Fibroblast of upper back skin (primary cell): ENCODE measurements at regions not wholly inside any gene's neighbourhood (a gene's known extent, or its start where the extent isn't known, plus 50 kb on each side); places are given as distances from the start of the nearest gene placed in this dataset.
"Not testable (repeated sequence)": the region's sequence is repeated elsewhere in the genome, so short reads cannot be mapped to it uniquely, and the experiment has no call there.

Experiments
- DNase-seq: peaks from one replicate; pipeline ENCODE4 v3.0.0-alpha.2; 2013

DNA sequence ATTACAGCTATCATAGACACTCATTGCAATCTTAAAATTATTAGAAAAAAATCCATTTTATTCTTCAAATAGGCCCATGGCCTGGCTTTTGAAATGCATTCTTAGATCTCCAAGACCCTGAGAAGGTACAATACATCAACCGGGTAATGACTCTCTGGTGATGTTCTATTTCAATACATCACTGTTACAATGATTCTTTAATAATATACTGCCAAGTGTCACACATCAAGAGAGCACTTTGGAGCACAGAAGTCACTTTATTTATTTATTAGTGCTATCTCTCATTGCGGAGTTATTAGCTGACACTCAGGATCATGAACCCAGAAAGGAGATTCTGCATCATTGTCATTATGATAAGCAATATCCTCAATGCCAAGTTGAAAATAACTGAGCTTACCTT, 748.5 kb upstream of the MBL2 start:
- no peak for DNase-seq

- DNase-seq: no peak
Measured at GRCh38 chr10:53508197-53508596, 735.6 kb upstream of the MBL2 start.

GRCh38 chr10:53504492-53504891, 731.9 kb upstream of the MBL2 start:
- DNase-seq: not testable (repeated sequence)

DNA sequence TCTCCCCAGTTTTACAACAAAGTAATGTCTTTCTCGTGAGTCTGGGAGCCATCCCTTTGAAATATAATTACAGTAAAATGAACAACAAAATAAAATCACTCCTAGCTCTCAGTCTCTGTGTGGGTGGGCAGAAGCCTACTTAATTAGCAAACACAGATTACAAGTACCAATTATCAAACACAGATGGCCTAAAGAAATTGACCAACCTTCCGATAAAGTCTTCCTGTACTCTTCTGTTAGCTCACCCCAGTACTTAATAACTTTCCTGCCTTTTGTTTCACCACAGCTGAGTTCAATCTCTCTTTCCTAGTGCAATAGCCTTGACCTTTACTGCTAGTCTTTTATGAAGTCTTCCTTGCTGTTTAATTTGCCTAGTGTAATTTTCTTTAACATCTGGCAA, 719.2 kb upstream of the MBL2 start:
- no peak for DNase-seq

GRCh38 chr10:53490553-53490952, 718.0 kb upstream of the MBL2 start:
- DNase-seq: no peak

DNA sequence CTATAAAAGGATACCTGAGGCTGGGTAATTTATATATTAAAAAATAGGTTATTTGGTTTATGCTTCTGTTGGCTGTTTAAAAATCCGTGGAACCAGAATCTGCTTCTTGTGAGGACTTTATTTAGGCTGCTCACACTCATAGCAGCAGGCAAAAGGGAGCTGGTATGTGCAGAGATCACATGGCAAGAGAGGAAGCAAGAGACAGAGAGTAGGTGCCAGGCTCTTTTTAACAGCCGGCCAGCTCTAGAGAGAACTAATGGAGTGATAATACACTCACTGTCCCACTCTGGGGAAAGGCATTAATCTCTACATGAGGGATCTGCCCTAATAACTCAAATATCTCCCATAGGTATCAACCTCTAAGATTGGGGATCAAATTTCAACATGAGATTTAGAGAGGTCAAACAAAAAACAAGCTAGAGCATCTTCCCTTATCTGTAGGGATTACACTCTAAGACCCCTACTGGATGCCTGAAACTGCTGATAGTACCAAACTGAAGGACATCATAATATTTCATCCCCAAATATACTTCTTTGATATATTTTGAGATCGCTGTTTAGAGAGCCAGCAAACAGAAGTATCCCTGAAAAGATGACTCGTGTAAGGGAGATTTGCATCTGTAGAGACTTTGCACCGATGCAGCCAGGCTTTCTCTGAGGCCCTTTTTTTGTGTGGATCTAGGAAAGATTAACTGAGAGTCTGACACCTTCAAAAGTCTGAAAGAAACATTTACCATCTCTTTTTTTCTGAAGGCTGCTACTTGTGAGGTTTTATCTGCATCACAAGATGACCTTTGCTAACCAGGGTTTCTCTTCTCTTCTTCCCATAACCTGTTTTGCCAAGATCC, 717.0 kb upstream of the MBL2 start:
- DNase-seq: no peak

GRCh38 chr10:53487019-53487983, 714.7 kb upstream of the MBL2 start:
- no peak for DNase-seq

DNA sequence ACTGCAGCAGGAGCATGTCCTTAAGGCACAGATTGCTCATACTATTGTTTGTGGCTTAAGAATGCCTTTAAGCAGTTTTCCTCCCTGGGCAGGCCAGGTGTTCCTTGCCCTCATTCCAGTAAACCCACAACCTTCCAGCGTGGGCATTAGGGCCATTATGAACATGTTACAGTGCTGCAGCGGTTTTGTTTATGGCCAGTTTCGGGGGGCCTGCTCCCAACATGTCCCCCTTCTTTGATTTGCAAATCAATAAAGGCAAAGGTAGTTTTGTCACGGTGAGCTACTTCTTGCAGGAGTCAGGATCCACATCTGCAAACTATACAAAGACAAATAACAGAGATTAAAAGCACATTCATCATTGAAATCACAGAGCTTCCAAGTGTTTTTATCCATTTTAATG, 712.8 kb upstream of the MBL2 start:
- not testable (repeated sequence) for DNase-seq

GRCh38 chr10:53479365-53479764, 706.8 kb upstream of the MBL2 start:
- DNase-seq: no peak

- DNase-seq: no peak
Measured at GRCh38 chr10:53477313-53477675, 704.7 kb upstream of the MBL2 start.

- DNase-seq: no peak
Measured at GRCh38 chr10:53476650-53477312, 704.2 kb upstream of the MBL2 start.

DNA sequence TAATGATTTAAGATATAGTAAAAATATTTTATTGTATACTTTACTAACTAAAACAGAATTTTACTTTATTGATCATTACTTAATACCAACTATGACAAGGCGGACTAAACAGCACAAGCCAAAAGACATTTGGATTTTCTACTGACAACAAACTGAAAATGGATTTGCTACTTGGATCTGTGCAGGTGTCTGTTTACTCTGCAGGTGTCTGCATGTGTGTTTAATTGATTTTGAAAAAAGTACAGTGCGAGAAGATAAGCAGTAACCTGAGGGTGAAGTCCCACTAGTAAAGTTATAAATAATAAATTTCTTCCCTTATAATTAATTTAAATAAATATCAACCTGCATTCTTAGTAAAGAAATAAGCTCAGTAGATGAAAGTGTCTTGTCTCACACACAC, 696.8 kb upstream of the MBL2 start:
- no peak for DNase-seq

DNA sequence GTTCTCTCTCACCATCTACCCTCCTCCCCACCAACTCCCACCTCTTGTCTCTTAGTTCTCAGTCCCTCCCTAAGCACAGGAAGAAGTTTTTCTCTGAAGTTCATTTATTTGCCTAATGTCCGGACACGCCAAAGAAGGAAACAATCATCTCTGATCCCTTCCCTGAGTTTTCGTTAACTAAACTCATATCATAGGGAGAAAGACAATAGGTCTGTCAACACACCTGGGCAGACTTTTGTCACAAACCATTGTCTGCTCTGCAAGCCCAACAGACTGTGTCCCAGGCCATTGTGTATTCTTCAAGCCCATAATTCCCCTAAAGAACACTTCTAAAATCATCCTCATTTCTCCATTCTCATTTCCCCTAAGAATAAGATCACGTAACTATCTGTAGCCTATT, 691.0 kb upstream of the MBL2 start:
- DNase-seq: no peak

GRCh38 chr10:53458007-53458406, 685.4 kb upstream of the MBL2 start:
- no peak for DNase-seq

- DNase-seq: no peak
Measured at GRCh38 chr10:53453196-53453595, 680.6 kb upstream of the MBL2 start.

GRCh38 chr10:53447576-53447975, 675.0 kb upstream of the MBL2 start:
- no peak for DNase-seq

DNA sequence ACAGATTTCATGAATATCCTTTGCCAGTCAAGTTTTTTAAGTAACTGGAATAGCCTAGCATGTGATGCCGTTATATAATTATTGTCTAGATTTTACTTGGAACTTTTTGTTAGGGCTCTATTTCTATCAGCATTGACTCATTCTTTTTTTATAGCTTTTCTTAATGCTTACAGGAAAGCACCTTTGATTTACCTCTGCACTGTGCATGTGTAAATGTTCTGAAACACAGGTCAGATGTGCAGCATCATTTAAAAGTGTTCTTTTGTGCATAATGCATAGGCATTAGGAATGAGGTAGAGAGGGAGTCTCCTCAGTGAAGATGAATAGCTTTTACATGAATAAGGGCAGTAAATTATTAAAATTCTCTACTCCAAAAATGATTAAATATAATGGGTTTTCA, 669.3 kb upstream of the MBL2 start:
- DNase-seq: no peak

DNA sequence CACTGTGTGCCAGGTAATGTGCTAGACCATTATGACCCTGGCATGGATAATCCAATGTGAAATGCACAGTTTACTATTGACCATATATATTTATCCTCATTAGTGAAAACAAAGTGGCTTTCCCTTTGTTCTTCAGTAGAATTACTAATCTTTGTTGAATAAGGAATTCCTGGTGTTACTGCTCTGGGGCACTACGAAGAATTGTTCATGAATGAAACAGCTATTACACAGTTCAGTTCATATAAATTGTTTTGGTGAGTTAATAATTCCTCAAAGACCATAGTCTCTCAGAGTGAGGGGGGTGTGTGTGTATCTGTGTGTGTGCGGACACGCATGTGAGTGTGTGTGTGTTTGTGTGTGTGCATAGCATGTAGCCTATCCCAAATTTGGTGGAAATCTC, 668.0 kb upstream of the MBL2 start:
- DNase-seq: no peak

- DNase-seq: not testable (repeated sequence)
Measured at GRCh38 chr10:53439075-53439474, 666.5 kb upstream of the MBL2 start.

DNA sequence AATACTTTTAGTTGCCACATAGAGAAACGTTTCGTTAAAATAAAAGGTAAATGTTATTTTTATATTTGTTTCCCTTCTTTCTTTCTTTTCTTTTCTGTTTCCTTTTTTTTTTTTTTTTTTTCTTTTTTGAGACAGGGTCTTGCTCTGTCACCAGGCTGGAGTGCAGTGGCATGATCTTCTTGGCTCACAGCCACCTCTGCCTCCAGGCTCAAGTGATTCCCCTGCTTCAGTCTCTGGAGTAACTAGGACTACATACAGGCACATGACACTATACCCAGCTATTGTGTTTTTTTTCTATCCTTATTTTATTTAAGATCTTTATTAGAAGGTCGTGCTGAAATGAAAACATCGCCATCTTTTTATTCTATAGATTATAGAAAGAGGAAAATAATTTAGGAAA, 661.8 kb upstream of the MBL2 start:
- no peak for DNase-seq

DNA sequence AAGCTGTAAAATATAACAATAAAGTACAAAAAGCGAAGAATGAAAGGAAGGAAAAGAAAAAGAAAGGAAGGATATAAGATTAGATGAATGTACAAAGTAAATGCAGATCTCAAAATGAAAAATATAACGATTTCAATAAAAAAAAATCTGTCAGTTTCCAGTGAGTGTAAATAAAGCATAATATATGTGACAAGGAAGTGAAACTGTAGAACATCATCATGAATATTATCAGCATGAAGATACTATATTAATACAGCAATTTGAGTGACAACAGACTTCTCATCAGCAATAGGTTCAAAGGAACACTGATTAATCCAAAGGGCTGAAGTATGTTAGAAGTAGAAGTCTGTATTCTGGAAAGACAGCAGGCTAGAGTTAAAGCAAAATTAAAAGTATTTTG, 659.5 kb upstream of the MBL2 start:
- no peak for DNase-seq

DNA sequence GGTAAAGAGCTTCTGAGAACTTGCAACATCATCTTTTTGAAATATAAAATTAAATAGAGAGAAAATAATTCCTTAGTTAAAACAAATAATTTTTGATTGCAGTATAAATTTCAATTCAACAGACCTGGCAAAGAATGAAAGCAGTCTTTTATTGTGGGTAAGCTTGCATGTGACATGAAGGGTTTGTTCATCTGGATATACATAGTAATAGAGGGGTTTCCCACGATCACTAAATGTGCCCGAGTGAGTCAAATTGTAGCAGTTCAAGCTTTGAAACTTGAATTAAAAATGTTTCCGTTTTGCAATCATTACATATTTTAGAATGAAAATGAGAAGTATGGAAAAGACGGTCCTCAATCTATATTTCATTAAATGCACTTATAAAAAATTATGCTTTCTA, 658.4 kb upstream of the MBL2 start:
- DNase-seq: no peak

DNA sequence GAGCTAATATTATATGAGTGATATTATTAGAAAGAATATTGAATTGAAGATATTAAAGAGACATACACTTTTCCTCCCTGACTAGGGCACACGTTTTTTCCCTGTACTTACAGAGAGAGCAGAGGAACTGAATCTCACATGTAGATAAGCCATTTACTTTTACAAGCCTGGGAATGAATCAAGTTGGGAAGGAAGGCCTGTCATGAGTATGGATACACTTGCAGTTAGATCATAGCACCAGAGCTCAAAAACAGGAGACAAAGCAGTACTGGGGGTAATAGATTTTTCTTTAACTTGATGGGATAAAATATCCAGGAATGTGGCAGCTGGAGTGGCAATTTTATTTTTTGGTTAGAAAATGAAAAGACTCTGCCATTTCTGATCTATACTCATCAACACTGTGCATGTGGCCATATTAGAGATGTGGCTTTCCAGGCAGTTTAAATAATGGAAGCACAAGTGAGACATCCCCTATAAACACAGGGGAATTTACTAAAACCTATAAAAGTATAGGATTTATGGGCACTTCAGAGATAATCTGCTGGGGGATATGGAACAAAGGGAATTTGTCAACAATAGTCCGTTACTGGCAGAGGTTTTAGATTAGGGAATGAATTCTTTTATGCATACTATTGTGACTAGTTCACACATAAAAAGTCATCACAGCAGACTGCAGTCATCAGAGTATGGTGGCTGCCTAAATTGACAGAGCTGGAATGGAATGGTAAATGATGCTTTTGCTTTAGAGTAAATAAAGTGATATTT, 657.7 kb upstream of the MBL2 start:
- DNase-seq: no peak
